ENCODE measurements at regions not wholly inside any gene's neighbourhood (a gene's known extent, or its start where the extent isn't known, plus 50 kb on each side); places are given as distances from the start of the nearest gene placed in this dataset.

GRCh38 chr2:22843919-22844537 is 541.0 kb upstream of the KLHL29 start:
- no peak for TF ChIP-seq CTCF (IDR thresholded peaks at IDR 0.05; ENCODE audit: extremely low read depth, missing control alignments)
- DNase-seq (ENCODE audit: low spot score): no peak

- no peak for DNase-seq (ENCODE audit: low spot score)
- no peak for TF ChIP-seq CTCF (IDR thresholded peaks at IDR 0.05; ENCODE audit: extremely low read depth, missing control alignments)
Measured at GRCh38 chr2:22850310-22850709, 534.7 kb upstream of the KLHL29 start.

- TF ChIP-seq CTCF (IDR thresholded peaks at IDR 0.05; ENCODE audit: extremely low read depth, missing control alignments): no peak
- no peak for DNase-seq (ENCODE audit: low spot score)
Measured at GRCh38 chr2:22854588-22854987, 530.4 kb upstream of the KLHL29 start.

- no peak for TF ChIP-seq CTCF (IDR thresholded peaks at IDR 0.05; ENCODE audit: extremely low read depth, missing control alignments)
- no peak for DNase-seq (ENCODE audit: low spot score)
Measured at GRCh38 chr2:22855081-22855480, 529.9 kb upstream of the KLHL29 start.

- DNase-seq (ENCODE audit: low spot score): no peak
- no peak for TF ChIP-seq CTCF (IDR thresholded peaks at IDR 0.05; ENCODE audit: extremely low read depth, missing control alignments)
Measured at GRCh38 chr2:22855761-22856184, 529.2 kb upstream of the KLHL29 start.

GRCh38 chr2:22867973-22868372 is 517.0 kb upstream of the KLHL29 start:
- no peak for DNase-seq (ENCODE audit: low spot score)
- TF ChIP-seq CTCF (IDR thresholded peaks at IDR 0.05; ENCODE audit: extremely low read depth, missing control alignments): no peak

- no peak for TF ChIP-seq CTCF (IDR thresholded peaks at IDR 0.05; ENCODE audit: extremely low read depth, missing control alignments)
- DNase-seq (ENCODE audit: low spot score): no peak
Measured at GRCh38 chr2:22878121-22878520, 506.9 kb upstream of the KLHL29 start.

All from GM20000 (cell line).